ENCODE measurements at regions not wholly inside any gene's neighbourhood (a gene's known extent, or its start where the extent isn't known, plus 50 kb on each side); places are given as distances from the start of the nearest gene placed in this dataset.

- TF ChIP-seq ZBTB33 (IDR thresholded peaks at IDR 0.05): no peak
Observed at GRCh38 chr2:167803449-167803988, 443.9 kb downstream of the STK39 start (continued).

GRCh38 chr2:167794554-167795255 is 452.7 kb downstream of the STK39 start:
- no peaks in the 10 kb centered on the region for H3K36me3 ChIP-seq (ENCODE audit: control insufficient read depth in 4 of 4, insufficient read depth in 3 of 4, low read depth in 1 of 4, low read length in 3 of 4)
- no peak overlapping the region for H3K9ac ChIP-seq (ENCODE audit: low read depth in 1 of 2, low read length in 2 of 2)
- H3K4me3 ChIP-seq (ENCODE audit: low read depth in 1 of 3, low read length in 3 of 3): no peak overlapping the region
- TF ChIP-seq TAF1 (conservative IDR thresholded peaks at IDR 0.05) (no peak), FOXA1 (IDR thresholded peaks at IDR 0.05) (no peak), NR2F2 (IDR thresholded peaks at IDR 0.05) (no peak), SP1 (IDR thresholded peaks at IDR 0.05) (no peak), ATF3 (IDR thresholded peaks at IDR 0.05) (no peak), RAD21 (IDR thresholded peaks at IDR 0.05) (no peak), RXRA (IDR thresholded peaks at IDR 0.05) (no peak), CTCF (IDR thresholded peaks at IDR 0.05; ENCODE audit: low read depth, low read length, missing input control) (no peak), ZBTB33 (IDR thresholded peaks at IDR 0.05) (no peak), MAX (IDR thresholded peaks at IDR 0.05) (no peak), REST (IDR thresholded peaks at IDR 0.05) (no peak), FOXA2 (IDR thresholded peaks at IDR 0.05) (no peak), JUND (IDR thresholded peaks at IDR 0.05) (no peak), GABPA (IDR thresholded peaks at IDR 0.05 in 1 of 2, conservative IDR thresholded peaks at IDR 0.05 in 1 of 2) (no peak), YY1 (IDR thresholded peaks at IDR 0.05) (no peak), EGR1 (IDR thresholded peaks at IDR 0.05; ENCODE audit: low read depth in 2 of 2) (no peak), HNF4G (IDR thresholded peaks at IDR 0.05) (no peak)
- H3K27me3 ChIP-seq (ENCODE audit: control insufficient read depth in 4 of 4, insufficient read depth in 4 of 4, low read length in 3 of 4): no peaks in the 10 kb centered on the region
- no peaks in the 10 kb centered on the region for H3K9me3 ChIP-seq (ENCODE audit: control insufficient read depth in 4 of 4, low read length in 3 of 4)
- no peaks in the 10 kb centered on the region for H3K4me1 ChIP-seq (ENCODE audit: control insufficient read depth in 4 of 4, insufficient read depth in 4 of 4, low read length in 3 of 4)
- 68% methylated on average over 3 of the region's 3 CpGs for WGBS
- no peak for DNase-seq (ENCODE audit: low spot score)
- H3K27ac ChIP-seq (ENCODE audit: low read depth in 1 of 2, low read length in 2 of 2): no peak overlapping the region
